Activated CD4-positive, alpha-beta T cell treated with anti-CD3 and anti-CD28 coated beads, Interleukin-2, Interleukin-4, amounts not matched to agents 100 ng/mL and 50 ng/mL, durations not matched to agents 16 hours and 8 hours (primary cell): ENCODE measurements at regions not wholly inside any gene's neighbourhood (a gene's known extent, or its start where the extent isn't known, plus 50 kb on each side); places are given as distances from the start of the nearest gene placed in this dataset.
"Not testable (repeated sequence)": the region's sequence is repeated elsewhere in the genome, so short reads cannot be mapped to it uniquely, and the experiment has no call there.

ENCODE experiments used
- DNase-seq: peaks from one replicate; pipeline ENCODE4 v3.0.0-alpha.2; 2020; ENCODE audit warnings: low spot score

DNA sequence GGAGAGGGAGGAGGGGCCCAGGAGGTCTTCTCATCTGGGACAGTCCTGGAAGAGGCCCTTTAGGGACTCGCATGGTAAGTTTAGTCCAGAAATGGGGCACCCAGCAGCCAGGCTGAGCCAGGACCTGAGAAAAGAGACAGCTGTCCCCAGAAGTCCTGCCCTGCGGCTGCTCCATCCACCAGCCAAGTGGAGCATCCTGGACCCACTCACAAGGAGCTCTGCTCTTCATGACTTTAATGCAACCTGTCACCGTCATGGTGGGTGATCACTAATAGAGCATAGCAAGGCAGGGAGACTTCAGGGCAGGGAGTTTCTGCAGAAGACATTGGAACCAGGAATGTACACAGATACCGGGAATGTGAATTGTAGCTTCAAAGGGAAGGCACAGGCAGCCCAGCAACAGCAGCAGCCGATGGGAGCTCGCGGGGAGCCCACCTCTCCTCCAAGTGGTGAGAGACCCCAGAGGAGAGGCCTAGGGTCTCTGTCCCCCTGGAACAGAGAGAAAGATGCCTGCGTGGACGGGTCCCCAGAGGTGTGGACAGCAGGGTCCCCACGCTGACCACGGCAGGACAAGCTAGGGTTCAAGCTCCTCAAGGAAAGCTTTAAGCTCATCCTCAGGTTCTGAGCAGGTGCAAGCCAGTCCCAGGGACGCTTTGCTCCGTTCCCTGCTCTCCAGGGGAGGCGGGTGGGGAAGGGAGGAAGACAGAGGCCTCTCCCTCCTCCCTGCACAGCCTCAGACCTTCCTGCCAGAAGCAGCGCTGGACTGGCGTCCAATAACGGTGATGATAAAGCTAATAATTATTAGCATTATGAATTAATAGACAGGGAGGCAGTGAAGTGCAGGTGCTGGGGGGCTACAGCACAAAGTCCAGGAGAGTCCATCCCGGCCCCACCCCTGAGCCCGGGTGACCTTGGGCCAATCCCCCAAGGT is 335.3 kb downstream of the ADGRD1 start:
- not testable (repeated sequence) for DNase-seq

DNA sequence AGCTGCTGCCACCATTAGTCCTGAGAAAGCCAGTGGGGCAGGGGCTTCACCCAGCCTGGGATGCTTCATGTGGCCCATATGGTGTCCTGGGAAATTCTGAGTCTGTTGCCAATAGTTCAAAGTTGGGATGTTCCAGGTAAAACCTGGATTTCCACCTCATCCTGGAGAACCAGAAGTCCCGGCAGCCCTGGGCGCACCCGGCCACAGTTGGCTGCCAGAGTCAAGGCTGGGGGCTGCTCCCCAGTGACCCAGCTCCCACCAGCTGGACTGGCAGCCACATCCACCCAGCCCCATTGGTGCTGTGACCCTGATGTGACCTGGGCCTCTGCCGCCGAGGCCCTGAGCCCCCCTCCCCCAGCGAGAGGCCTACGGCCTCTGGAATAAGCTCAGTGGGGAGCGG is 336.1 kb downstream of the ADGRD1 start:
- not testable (repeated sequence) for DNase-seq

DNA sequence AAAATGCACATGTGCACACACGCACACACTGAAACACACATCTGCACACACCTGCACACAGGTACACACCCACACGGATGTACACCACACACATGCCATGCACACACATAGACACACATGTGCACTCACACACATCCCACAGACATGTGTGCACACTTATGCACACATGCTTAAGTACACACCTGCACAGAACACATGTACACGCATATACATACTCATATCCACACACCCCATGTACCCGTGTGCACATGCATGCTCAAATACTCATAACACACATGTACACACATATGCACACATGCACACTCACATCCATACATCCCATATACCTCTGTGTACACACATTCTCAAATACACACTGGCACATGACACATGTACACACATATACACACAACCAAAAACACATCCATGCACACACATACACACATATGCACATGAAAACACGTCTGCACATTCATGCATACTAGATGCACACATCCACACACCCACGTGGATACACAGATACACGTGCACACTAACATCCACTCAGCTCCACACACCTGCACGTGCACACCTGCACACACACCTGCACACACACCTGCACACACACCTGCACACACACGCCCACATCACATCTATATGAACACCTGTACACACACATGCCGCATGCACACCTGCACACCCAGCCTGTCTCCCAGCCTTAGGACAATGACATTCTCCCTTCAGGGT is 336.7 kb downstream of the ADGRD1 start:
- no peak for DNase-seq

DNA sequence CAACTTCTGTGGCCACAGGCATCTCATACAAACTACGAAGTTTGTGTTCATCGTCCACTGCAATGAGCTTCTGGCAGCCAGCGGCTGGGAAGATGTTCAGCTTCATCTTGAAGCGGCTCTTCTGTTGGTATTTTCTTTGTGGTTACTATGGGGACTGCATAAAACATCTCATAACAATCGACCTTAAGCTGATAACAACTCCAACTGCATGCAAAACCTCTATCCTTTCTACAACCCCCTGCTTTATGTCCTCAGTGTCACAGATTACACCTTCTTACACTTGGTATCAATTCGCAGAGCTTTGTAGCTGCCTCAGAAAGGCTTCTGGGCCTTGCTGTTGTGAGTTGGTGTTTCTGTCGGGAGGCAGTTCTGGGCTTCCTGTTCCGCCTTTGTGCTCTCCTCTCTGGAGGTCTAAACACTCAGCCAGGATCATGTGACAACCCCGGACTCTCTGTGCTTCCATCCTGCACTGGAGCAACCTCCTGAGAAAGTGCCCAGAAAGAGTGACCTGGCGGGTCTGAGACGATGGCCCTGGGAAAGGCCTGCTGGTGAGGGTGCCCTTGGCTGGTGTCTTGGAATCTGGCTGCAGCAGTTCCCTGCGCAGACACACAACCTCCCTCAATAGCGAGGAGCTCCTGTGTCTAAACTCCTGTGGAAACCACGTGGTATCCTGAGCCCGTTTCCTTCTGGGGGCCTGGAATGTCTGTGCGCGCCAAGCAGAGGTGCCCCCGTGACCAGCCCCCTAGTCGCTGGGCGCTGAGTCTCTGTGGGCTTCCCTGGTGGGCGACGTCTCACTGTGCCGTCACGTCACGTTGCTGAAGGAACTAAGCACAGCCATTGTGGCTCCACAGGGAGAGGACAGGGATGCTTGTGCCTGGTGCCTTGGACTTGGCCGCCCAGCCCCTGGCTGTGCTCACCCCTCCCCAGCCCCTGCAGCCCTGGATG is 339.6 kb downstream of the ADGRD1 start:
- not testable (repeated sequence) for DNase-seq

DNA sequence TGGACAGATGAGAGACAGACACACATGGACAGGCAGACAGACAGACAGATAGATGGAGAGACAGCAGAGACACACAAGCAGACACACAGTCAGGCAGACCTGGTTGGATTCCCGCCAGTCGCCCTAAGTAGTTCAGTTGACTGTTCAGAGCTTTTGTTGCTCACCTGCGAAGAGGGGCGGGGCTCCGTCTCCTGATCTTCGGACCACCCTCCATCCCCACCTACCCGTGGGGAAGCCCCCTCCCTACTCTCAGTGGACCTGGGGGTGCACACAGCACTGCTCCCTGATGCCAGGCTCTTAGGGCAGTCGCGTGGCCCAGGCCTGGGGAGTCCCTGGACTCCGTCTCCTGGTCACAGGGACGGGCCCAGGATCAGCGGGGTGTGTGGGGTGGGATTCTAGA is 341.0 kb downstream of the ADGRD1 start:
- DNase-seq, result not testable (repeated sequence)

DNA sequence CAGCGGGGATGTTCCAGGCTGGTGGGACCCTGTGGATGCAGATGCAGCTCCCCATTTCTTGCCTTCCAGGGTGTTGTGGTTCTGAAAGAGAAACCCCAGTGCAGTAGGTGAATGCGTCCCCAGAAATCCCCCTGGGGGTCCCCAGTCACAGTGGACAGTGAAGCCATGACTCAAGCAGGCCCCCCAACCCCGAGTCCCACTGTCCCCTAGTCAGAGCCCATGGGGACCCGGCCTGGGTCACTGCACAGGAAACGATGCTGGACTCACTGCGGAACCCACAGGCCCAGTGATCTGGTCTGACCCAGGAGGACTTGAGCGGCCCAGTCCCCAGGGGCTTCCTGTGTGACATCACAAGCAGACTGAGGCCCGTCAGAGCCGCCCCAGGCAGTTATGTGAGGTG is 341.4 kb downstream of the ADGRD1 start:
- not testable (repeated sequence) for DNase-seq

DNA sequence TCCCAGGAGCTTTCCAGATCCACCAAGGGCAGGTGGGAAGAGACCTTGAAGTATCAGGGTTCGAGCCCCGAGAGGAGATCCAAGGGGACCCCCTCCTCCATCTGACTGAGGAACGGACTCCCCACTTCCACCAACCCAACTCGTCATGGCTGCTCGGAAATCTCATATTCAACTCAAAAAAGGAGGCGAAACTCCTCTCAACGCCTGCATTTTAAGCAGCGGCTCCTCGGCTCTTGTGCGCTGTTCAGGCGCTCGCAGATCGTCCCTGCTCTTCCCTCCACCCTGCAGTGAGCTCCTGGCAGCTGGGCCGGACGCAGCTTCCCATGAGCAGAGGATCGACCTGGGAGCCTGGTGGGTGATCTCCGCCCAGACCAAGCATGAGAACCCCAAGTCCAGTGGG is 341.9 kb downstream of the ADGRD1 start:
- not testable (repeated sequence) for DNase-seq

DNA sequence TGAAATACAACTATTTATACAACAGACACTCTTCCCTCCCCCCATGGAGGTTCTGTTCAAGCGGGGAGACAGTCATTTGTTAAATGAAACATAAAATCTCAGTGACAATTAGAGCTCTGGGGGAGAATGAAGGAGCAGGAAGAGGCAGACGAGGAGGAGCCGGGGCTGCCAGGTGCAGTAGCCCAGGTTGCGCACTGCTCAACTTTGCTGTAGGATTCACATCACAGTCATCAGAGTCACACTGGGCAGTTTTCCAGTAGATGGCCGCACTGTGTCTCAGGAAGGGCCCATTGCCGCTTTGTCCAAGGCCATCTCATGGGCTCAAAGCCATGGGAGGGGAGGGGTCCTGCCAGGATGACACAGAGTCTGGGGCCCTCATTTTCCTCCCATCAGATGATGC is 342.4 kb downstream of the ADGRD1 start:
- DNase-seq, result not testable (repeated sequence)

DNA sequence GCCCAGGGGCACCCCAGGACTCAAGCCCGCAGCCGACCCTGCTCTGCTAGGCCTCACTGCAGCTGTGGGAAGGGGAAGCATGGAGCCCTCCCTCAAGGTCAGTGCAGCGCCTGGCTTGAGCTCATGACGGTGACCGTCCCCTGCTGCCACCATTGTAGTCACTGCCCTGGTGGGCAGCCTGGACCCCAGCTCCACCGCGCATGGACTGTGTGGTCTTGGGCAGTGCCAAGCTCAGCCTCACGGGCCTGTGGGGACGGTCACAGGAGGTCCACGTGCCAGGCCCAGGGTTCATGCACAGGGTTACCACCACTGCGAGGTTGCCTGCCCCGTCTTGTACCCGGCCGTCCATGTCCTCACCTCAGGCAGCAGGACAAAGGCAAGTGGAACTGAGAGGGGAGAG is 342.9 kb downstream of the ADGRD1 start:
- not testable (repeated sequence) for DNase-seq

DNA sequence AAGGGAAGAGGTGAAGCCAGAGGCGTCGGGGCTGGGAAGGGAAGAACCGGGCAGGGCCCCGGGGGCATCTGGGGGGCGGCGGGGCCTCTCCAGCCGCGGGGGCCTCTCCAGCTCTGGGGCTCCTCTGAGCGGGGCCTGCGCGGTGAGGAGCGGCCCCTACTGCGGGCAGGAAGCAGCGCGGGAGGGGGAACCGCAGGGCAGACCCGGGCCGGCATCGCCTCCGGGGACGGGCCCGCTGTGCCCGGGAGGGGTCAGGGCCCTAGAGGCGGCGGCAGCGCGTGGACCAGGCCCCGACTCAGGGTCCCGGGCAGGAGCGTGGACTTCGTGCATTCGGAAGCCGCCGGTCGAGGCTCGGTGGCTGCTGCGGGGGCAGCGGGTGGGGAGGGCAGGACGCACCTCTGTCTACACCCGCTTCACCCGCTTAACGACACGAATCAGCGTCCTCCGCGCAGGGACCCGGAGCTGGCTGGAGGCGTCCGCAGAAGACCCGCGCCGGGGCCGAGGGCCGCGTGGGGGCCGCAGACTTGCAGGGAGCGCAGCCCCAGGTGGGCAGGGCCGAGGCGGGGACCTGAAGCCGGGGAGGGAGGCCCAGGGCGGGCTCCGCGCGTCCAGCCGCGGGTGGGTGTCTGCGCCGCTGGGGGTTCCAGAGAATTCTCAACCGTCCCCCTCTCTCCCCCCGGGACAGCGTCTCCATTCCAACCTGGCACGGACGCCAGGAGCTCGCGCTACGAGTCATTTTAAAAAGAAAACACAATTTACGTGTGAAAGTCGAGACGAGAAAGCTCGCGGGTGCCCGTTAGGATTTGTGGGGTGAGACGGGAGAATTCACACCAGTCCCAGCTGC is 345.0 kb downstream of the ADGRD1 start:
- DNase-seq, result not testable (repeated sequence)

DNA sequence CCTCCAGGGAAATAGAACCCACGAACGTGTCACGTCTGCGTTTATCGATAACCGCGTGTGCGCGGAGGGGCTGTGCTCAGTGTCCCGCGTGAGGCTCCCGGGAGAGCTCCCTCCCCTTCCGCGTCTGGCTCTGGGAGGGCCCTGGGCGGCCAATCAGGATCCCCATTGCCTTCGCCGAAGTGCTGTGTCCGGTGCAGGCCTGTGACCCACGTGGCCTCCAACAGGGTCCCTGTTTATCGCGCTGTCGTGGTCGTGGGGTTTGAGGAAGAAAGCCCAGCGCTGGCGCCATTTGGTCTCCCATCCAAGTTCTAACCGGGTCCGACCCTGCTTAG is 345.6 kb downstream of the ADGRD1 start:
- DNase-seq, result not testable (repeated sequence)

DNA sequence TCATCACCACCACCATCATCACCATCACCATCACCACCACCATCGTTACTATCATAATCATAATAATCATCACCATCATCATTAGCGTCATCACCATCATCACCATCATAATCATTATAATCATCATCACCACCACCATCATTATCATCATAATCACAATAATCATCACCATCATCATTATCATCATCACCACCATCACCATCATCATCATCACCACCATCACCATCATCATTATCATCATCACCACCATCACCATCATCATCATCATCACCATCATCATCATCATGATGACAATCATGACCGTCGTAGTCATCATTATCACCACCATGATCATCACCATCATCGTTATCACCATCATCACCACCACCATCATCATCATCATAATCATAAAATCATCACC is 349.9 kb downstream of the ADGRD1 start:
- DNase-seq, result not testable (repeated sequence)

DNA sequence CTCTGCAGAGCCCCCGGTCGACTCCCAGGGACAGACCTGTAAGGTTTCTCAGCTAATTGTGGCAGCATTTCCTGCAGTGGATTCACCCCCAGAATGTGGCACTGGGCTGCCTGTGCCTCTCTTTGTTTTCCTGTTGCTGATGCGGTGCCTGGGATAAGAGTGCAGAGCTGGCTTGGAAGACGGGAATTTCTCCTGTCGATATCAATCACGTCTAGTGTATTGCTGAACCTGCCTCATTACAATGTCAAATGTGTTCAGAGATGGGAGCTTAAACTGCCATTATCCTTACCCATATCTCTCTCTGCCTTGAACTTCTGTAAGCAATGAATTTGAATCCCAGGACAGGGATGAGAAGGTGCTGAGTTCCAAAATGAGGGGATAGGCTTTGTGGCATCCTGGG is 350.9 kb downstream of the ADGRD1 start:
- DNase-seq, result not testable (repeated sequence)

DNA sequence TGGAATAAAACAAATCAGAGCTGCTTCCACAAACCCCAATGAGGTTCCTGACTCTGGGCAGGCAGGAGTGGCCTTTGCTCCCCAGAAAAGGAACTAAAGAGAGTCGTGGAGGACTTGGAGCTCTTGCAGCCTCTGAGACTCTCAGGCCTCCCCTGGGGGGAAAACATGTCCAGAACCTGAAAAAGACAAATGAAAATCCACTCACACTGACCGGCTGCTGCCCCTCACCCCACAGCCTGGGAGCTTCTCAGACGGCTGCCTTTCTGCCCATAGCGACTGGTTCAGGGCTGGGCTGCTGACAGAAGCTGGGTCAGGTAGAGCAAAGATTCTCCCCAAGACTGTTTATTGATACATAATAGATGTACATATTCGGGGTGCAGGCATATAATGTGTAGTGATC is 356.0 kb downstream of the ADGRD1 start:
- DNase-seq, result no peak

DNA sequence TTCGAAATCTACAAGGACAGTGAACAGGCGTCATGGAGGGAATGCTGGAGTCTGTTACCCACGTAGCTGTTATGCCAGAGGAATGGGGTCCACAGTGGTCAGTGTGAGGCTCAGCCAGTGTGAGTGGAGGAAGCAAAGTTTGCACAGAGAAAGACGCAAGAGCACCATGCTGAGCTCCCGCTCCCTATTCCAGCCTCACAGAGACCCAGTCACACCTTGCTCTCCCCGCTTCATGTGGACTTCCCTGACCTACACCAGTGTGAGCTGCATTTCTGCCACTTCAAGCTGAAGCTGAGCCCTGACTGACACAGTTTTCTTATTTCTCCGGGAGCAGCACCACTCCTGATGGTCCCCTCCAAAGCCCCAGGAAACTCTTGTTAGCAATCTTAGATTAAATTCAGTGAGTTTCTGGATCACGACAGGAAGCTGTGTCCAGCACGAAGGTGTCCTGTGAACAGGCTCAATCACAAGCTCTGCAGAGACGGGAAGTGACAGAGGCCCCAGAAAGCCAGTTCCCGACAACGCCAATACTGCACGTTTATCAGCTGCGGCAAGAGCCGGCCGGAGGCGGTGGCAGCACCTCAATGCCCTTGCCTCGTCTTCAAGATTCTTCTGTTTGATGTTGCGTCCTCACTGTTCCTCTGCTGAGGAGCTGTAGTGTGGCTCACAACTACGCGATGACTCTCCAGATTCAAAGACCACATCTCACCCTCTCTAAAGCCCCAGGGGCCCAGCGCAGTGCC is 356.7 kb downstream of the ADGRD1 start:
- not testable (repeated sequence) for DNase-seq

DNA sequence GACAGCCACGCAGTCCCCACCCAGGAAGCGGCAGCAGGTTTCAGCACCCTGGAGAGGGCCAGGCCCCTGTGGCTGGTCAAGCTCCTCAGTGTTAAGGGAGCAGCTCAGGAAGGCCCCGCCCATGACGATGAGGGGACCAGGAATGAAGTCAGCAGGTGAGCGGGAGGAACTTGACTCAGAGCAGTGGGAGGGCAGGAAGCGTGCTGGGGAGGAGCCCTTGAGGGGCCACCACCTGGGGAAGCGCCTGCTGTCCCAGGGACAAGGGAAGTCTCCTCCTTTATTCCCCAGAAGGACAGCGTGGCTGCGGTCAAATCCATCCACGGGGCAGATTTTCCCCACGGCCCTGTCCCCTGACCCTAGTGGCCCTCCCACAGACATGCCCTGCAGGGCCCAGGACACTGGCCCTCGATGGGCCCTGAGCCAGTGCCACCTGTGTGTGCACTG is 357.6 kb downstream of the ADGRD1 start:
- not testable (repeated sequence) for DNase-seq

DNA sequence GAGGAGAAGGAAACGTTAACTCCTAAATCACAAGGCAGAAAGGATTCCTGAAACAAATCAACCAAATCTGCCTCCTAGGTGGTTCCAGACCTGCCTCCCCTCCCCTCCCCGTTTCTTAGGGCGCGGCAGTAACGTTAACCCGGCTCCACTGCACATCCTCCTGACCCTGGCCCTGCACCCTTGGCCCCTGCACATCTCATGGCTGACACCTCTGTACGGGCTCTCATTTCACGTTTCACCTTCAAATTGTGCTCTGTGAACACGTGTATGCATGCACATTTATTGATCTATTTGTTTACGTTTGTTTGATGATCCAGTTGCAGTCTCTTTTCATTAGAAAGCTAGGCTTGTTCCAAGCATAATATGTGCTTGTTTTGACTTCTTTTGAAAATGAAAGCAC is 358.1 kb downstream of the ADGRD1 start:
- DNase-seq, result no peak

DNA sequence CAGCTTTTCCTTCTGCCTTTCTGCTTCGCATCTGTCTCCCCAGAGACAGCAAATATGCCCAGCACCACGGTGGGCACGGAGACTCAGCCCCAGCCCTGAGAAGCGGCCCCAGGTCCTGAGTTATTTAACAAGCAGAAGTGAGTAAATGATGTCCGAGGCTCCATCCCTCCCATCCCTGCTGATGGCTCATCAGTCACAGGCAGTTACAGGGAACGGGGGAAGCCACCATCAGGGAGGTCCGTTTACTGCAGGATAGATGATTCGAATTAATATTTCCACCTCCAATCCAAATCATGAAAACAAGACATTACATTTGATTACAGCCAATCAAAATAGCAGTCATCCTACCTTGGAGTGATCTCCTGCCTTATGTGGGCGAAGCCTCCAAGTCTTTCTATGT is 358.7 kb downstream of the ADGRD1 start:
- DNase-seq, result not testable (repeated sequence)

DNA sequence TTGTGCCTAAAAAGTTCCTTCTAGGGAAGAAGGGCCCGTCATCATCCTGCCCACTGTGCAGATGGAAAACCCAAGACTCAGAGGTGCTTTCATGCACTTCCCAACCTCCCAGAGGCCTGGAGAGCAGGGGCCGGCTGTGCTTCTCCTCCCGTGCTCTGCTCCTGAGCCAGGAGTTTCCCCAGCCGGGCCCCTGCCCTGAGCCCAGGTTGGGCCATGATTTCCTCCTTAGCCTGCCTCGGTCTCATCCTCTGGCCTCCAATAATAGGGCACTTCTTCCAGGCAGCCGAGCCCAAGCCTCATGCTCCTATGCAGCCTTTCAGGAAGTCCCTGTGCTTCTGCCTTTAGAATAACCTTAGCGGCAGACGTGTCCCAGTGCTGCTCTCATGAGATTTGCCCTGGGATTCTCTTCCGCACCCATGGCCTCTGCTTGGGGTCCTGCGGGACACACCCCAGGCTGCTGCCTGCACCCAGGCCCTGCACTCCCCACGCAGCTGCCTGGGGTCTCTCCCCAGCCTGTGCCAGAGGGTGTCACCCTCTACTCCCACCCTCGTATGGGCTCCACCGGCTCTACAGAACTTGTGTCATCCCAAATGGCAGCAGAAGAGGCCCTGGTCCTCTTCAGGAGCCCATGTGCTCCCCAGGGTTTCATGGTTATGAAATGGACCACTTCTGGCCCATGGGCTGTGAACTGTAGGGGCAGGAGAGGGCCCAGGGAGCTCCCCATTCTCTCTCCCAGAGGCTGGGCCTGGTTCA is 359.3 kb downstream of the ADGRD1 start:
- no peak for DNase-seq

DNA sequence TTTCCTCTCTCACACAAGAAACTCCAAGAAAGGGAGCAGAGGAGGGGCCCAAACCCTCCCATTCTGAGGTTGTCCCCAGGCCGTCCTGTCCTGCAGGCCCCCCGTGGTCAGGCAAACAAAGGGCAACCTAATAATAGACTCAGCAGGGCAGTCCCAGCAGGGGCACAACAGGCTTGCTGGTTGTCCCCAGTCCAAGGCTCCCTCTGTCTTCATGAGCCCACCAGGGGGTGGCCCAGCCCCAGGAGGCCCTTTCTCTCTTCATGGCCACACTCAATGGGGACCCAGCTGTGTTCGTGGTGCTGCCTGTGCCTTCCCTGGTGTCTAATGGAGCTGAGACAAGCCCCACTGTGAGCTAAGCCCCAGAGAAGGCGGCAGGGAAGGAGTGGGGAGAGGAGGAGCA is 359.9 kb downstream of the ADGRD1 start:
- DNase-seq, result no peak
